Endothelial cell (in vitro differentiated cells): ENCODE measurements at regions not wholly inside any gene's neighbourhood (a gene's known extent, or its start where the extent isn't known, plus 50 kb on each side); places are given as distances from the start of the nearest gene placed in this dataset.
"Not testable (repeated sequence)": the region's sequence is repeated elsewhere in the genome, so short reads cannot be mapped to it uniquely, and the experiment has no call there.

Source experiments
- DNase-seq: peaks from one replicate; pipeline ENCODE4 v3.0.0; 2021; ENCODE audit warnings: low spot score
- H3K27ac Mint-ChIP-seq: one replicate; pipeline ENCODE4 v1.8.0; 2021; ENCODE audit warnings: mixed read lengths, inconsistent platforms; ENCODE audit not compliant: unreplicated experiment
- H3K27me3 Mint-ChIP-seq: one replicate; pipeline ENCODE4 v1.8.0; 2021; ENCODE audit warnings: mild to moderate bottlenecking, moderate library complexity, mixed read lengths, inconsistent platforms; ENCODE audit not compliant: unreplicated experiment
- H3K36me3 Mint-ChIP-seq: one replicate; pipeline ENCODE4 v1.8.0; 2021; ENCODE audit warnings: mild to moderate bottlenecking, low read depth, mixed read lengths, inconsistent platforms; ENCODE audit not compliant: unreplicated experiment
- H3K4me1 Mint-ChIP-seq: one replicate; pipeline ENCODE4 v1.8.0; 2021; ENCODE audit warnings: mild to moderate bottlenecking, mixed read lengths, inconsistent platforms; ENCODE audit not compliant: unreplicated experiment
- H3K4me3 Mint-ChIP-seq: one replicate; pipeline ENCODE4 v1.8.0; 2021; ENCODE audit warnings: mild to moderate bottlenecking, mixed read lengths, inconsistent platforms; ENCODE audit not compliant: unreplicated experiment
- H3K9me3 Mint-ChIP-seq: one replicate; pipeline ENCODE4 v1.8.0; 2021; ENCODE audit warnings: mixed read lengths, inconsistent platforms; ENCODE audit not compliant: unreplicated experiment
- CTCF ChIP-seq: fragments of 200-600 bp; sonication (generic); IDR thresholded peaks from one replicate; pipeline ENCODE4 v1.5.0; 2021; ENCODE audit warnings: antibody characterized with exemption; ENCODE audit not compliant: unreplicated experiment

GRCh38 chr4:186840222-186840701, 116.6 kb upstream of the FAT1 start:
- Mint-ChIP-seq H3K27me3 (no peaks in the 10 kb centered on the region), H3K27ac (no peak overlapping the region), H3K4me3 (no peak overlapping the region), H3K9me3 (no peaks in the 10 kb centered on the region), H3K4me1 (no peaks in the 10 kb centered on the region), H3K36me3 (no peaks in the 10 kb centered on the region)
- TF ChIP-seq CTCF, result no peak
- DNase-seq, result no peak

GRCh38 chr4:186840771-186841301, 117.2 kb upstream of the FAT1 start:
- Mint-ChIP-seq H3K36me3 (no peaks in the 10 kb centered on the region), H3K27me3 (no peaks in the 10 kb centered on the region), H3K4me1 (no peaks in the 10 kb centered on the region), H3K27ac (no peak overlapping the region), H3K9me3 (no peaks in the 10 kb centered on the region), H3K4me3 (no peak overlapping the region)
- no peak for TF ChIP-seq CTCF
- DNase-seq, result no peak

- Mint-ChIP-seq H3K36me3 (no peaks in the 10 kb centered on the region), H3K27me3 (peaks cover 3% of the 10 kb centered on the region), H3K9me3 (no peaks in the 10 kb centered on the region), H3K4me1 (no peaks in the 10 kb centered on the region), H3K4me3 (no peak overlapping the region), H3K27ac (no peak overlapping the region)
- no peak for DNase-seq
- TF ChIP-seq CTCF, result no peak
Measured at GRCh38 chr4:186844059-186844681, 120.5 kb upstream of the FAT1 start.

GRCh38 chr4:186845137-186845842, 121.6 kb upstream of the FAT1 start:
- H3K4me3 Mint-ChIP-seq, result no peak overlapping the region
- no peaks in the 10 kb centered on the region for H3K36me3 Mint-ChIP-seq
- DNase-seq, result no peak
- H3K27ac Mint-ChIP-seq, result no peak overlapping the region
- H3K4me1 Mint-ChIP-seq, result no peaks in the 10 kb centered on the region
- peaks cover 3% of the 10 kb centered on the region for H3K27me3 Mint-ChIP-seq
- H3K9me3 Mint-ChIP-seq, result no peaks in the 10 kb centered on the region
- TF ChIP-seq CTCF, result no peak

GRCh38 chr4:186846426-186846825, 122.8 kb upstream of the FAT1 start:
- no peaks in the 10 kb centered on the region for H3K4me1 Mint-ChIP-seq
- no peaks in the 10 kb centered on the region for H3K36me3 Mint-ChIP-seq
- TF ChIP-seq CTCF, result no peak
- no peak overlapping the region for H3K4me3 Mint-ChIP-seq
- DNase-seq, result no peak
- peaks cover 4% of the 10 kb centered on the region for H3K27me3 Mint-ChIP-seq
- H3K27ac Mint-ChIP-seq, result no peak overlapping the region
- H3K9me3 Mint-ChIP-seq, result peaks cover 7% of the 10 kb centered on the region

GRCh38 chr4:186847429-186848131, 123.9 kb upstream of the FAT1 start:
- not testable (repeated sequence) for H3K27ac Mint-ChIP-seq, H3K27me3 Mint-ChIP-seq, H3K4me1 Mint-ChIP-seq, H3K9me3 Mint-ChIP-seq, DNase-seq, H3K36me3 Mint-ChIP-seq, H3K4me3 Mint-ChIP-seq
